ENCODE measurements at regions not wholly inside any gene's neighbourhood (a gene's known extent, or its start where the extent isn't known, plus 50 kb on each side); places are given as distances from the start of the nearest gene placed in this dataset.

DNA sequence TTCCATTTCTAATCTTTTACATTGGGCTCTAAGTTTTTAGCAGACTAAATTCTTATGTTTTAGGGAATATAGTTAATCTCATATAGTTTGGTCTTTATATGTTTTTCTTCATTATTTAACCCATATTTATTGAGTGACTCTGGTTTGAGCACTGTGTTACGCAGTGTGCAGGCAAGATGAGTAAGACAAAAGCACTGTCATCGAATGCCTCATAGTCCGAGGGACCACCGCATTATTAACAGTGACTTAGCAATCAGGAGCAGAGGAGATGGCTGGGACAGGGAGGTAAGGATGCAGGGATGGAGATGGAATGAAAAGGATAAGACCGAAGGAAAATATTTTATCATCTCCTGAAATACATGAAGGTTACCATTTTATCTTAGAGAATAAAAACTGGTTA is 65.2 kb upstream of the CTSC start:
- CTCF ChIA-PET = interaction anchor here (0.9 kb wide), 1 partner anchor 82 kb away, joined by 3 read pairs; no protein-coding TSS in a partner anchor
- BruUV-seq (replicated peaks) = no TSS peak
- DNase-seq (ENCODE audit: low spot score) = no peak
- Histone ChIP-seq H3K36me3 (ENCODE audit: insufficient read depth, low read length, poor library complexity, severe bottlenecking) (no peaks in the 10 kb centered on the region), H3K27me3 (replicated peaks; ENCODE audit: insufficient read depth, low read depth, low read length, poor library complexity) (no peaks in the 10 kb centered on the region), H3K4me1 (ENCODE audit: insufficient read depth, low read length, poor library complexity, severe bottlenecking) (no peaks in the 10 kb centered on the region), H3K27ac (ENCODE audit: low read depth, low read length, poor library complexity, severe bottlenecking) (no peak overlapping the region), H3K4me3 (ENCODE audit: low read depth, low read length, poor library complexity, severe bottlenecking) (no peak overlapping the region), H3K9me3 (ENCODE audit: low read depth, low read length, poor library complexity, severe bottlenecking) (no peaks in the 10 kb centered on the region)
- POLR2A ChIA-PET (ENCODE audit: low non-redundant PET) = no interaction called here
- intact Hi-C loops (cut with micrococcal nuclease; ENCODE audit: unreplicated experiment) = no loop called here
- TF ChIP-seq, protein P1, sequence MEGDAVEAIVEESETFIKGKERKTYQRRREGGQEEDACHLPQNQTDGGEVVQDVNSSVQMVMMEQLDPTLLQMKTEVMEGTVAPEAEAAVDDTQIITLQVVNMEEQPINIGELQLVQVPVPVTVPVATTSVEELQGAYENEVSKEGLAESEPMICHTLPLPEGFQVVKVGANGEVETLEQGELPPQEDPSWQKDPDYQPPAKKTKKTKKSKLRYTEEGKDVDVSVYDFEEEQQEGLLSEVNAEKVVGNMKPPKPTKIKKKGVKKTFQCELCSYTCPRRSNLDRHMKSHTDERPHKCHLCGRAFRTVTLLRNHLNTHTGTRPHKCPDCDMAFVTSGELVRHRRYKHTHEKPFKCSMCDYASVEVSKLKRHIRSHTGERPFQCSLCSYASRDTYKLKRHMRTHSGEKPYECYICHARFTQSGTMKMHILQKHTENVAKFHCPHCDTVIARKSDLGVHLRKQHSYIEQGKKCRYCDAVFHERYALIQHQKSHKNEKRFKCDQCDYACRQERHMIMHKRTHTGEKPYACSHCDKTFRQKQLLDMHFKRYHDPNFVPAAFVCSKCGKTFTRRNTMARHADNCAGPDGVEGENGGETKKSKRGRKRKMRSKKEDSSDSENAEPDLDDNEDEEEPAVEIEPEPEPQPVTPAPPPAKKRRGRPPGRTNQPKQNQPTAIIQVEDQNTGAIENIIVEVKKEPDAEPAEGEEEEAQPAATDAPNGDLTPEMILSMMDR (conservative IDR thresholded peaks at IDR 0.05; ENCODE audit: low read depth, low read length) = no peak
- no peak for TF ChIP-seq EZH2 (IDR thresholded peaks at IDR 0.05; ENCODE audit: borderline replicate concordance, low read depth, low read length, poor library complexity, severe bottlenecking)

DNA sequence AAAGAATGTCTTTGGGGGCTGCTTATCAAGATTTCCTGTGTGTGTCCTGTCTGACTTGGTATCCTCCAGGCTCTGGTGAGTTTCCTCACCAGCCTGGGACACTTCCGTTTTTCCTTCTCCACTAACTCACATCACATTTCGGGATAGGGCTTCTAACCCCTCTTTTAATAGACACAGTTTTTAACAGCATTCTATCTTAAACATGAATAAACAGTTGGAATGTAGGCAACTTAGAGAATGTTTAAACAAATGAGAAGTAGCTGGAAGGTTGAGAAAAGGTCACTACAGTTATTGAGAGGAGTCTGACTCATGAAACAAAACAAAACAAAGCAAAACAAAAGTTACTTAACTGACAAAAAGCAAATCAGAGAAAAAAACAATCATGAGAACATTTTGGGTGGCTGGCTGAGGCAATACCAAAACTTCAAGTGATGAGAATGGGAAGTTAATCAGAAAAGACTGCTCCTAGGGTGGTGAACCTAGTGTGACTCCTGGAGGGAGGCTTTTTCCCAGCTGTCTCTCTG is 64.7 kb upstream of the CTSC start:
- TF ChIP-seq, protein P1 (conservative IDR thresholded peaks at IDR 0.05; ENCODE audit: low read depth, low read length) = no peak
- no peak for TF ChIP-seq EZH2 (IDR thresholded peaks at IDR 0.05; ENCODE audit: borderline replicate concordance, low read depth, low read length, poor library complexity, severe bottlenecking)
- ChIA-PET CTCF (no interaction called here), POLR2A (ENCODE audit: low non-redundant PET) (no interaction called here)
- Histone ChIP-seq H3K36me3 (ENCODE audit: insufficient read depth, low read length, poor library complexity, severe bottlenecking) (no peaks in the 10 kb centered on the region), H3K4me1 (ENCODE audit: insufficient read depth, low read length, poor library complexity, severe bottlenecking) (no peaks in the 10 kb centered on the region), H3K27me3 (replicated peaks; ENCODE audit: insufficient read depth, low read depth, low read length, poor library complexity) (no peaks in the 10 kb centered on the region), H3K4me3 (ENCODE audit: low read depth, low read length, poor library complexity, severe bottlenecking) (no peak overlapping the region), H3K9me3 (ENCODE audit: low read depth, low read length, poor library complexity, severe bottlenecking) (no peaks in the 10 kb centered on the region), H3K27ac (ENCODE audit: low read depth, low read length, poor library complexity, severe bottlenecking) (no peak overlapping the region)
- BruUV-seq (replicated peaks) = no TSS peak
- DNase-seq (ENCODE audit: low spot score) = no peak
- intact Hi-C loops (cut with micrococcal nuclease; ENCODE audit: unreplicated experiment) = no loop called here

DNA sequence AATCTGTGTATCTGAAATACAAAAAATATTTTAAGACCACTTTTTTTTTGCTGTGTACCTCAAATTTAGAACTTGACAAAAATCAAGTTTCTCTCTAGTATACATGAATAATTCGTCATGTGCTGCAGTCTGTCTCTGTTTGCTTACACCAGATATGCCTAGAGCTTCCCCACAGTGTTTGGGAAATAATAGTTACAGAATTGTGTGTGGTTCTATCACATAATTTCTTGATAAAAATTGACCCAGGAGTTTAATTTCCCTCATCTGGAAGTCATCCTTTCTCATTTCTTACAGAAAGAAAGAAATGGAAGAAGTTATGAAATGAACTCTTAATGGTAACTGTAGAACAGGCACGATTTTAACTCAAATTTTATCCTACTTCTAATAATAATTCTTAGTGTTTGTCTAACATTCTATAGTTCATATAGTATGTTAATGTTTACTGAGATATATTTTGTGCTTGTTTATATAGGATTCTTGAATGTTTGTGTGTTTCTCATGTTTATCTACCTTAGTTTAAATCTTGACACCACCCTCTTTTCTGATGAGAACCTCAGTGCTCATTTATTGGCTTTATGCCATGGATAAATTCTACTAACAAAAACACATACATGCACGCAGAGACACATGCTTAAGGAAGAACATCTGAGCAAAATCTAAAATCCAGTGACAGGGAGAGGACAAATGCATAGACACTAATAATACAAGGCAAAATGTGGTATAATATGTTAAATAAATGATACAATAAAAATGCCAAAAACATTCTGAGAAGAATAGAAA is 61.4 kb upstream of the CTSC start:
- Histone ChIP-seq H3K4me3 (ENCODE audit: low read depth, low read length, poor library complexity, severe bottlenecking) (no peak overlapping the region), H3K4me1 (ENCODE audit: insufficient read depth, low read length, poor library complexity, severe bottlenecking) (no peaks in the 10 kb centered on the region), H3K36me3 (ENCODE audit: insufficient read depth, low read length, poor library complexity, severe bottlenecking) (no peaks in the 10 kb centered on the region), H3K9me3 (ENCODE audit: low read depth, low read length, poor library complexity, severe bottlenecking) (no peaks in the 10 kb centered on the region), H3K27me3 (replicated peaks; ENCODE audit: insufficient read depth, low read depth, low read length, poor library complexity) (no peaks in the 10 kb centered on the region), H3K27ac (ENCODE audit: low read depth, low read length, poor library complexity, severe bottlenecking) (no peak overlapping the region)
- ChIA-PET POLR2A (ENCODE audit: low non-redundant PET) (no interaction called here), CTCF (interaction anchor here (0.6 kb wide), 1 partner anchor 114 kb away, joined by 5 read pairs; no protein-coding TSS in a partner anchor)
- TF ChIP-seq, protein P1 (conservative IDR thresholded peaks at IDR 0.05; ENCODE audit: low read depth, low read length) = no peak
- no peak for TF ChIP-seq EZH2 (IDR thresholded peaks at IDR 0.05; ENCODE audit: borderline replicate concordance, low read depth, low read length, poor library complexity, severe bottlenecking)
- no TSS peak for BruUV-seq (replicated peaks)
- DNase-seq (ENCODE audit: low spot score) = no peak
- intact Hi-C loops (cut with micrococcal nuclease; ENCODE audit: unreplicated experiment) = no loop called here
